MM.1S (cell line): ENCODE measurements at regions not wholly inside any gene's neighbourhood (a gene's known extent, or its start where the extent isn't known, plus 50 kb on each side); places are given as distances from the start of the nearest gene placed in this dataset.

Experiments used
- DNase-seq: peaks from one replicate; pipeline ENCODE4 v3.0.0-alpha.2; 2015
- H2AFZ ChIP-seq: fragments of 300-600 bp; sonication (generic); 2 replicates; pipeline ENCODE4 v1.6.0; 2016; ENCODE audit warnings: antibody characterized with exemption, low read length
- H3F3A ChIP-seq: fragments of 300-600 bp; sonication (generic); 2 replicates; pipeline ENCODE4 v1.6.1; 2016; ENCODE audit warnings: mild to moderate bottlenecking, antibody characterized with exemption, low read length, moderate library complexity, mixed read lengths; ENCODE audit not compliant: insufficient read depth
- H3K27ac ChIP-seq: fragments of 300-600 bp; sonication (generic); 2 replicates; pipeline ENCODE4 v1.5.1; 2016; ENCODE audit warnings: mild to moderate bottlenecking, low read length
- H3K27me3 ChIP-seq: fragments of 300-600 bp; sonication (generic); replicated peaks from 2 replicates; pipeline ENCODE4 v1.6.0; 2016; ENCODE audit warnings: low read length; ENCODE audit not compliant: insufficient read depth
- H3K36me3 ChIP-seq: fragments of 300-600 bp; sonication (generic); replicated peaks from 2 replicates; pipeline ENCODE4 v1.6.1; 2016; ENCODE audit warnings: mild to moderate bottlenecking, low read length, mixed read lengths; ENCODE audit not compliant: insufficient read depth
- H3K4me1 ChIP-seq: fragments of 300-600 bp; sonication (generic); 2 replicates; pipeline ENCODE4 v1.6.1; 2016; ENCODE audit warnings: low read length, mixed read lengths
- H3K4me2 ChIP-seq: fragments of 300-600 bp; sonication (generic); 2 replicates; pipeline ENCODE4 v1.6.0; 2016; ENCODE audit warnings: low read depth, low read length
- H3K4me3 ChIP-seq: fragments of 300-600 bp; sonication (generic); 2 replicates; pipeline ENCODE4 v1.5.1; 2016; ENCODE audit warnings: low read length, mixed read lengths
- H3K79me2 ChIP-seq: fragments of 300-600 bp; sonication (generic); 2 replicates; pipeline ENCODE4 v1.6.1; 2016; ENCODE audit warnings: mixed run types, low read length, mixed read lengths
- H3K9ac ChIP-seq: fragments of 300-600 bp; sonication (generic); 2 replicates; pipeline ENCODE4 v1.6.1; 2016; ENCODE audit warnings: low read length, mixed read lengths
- H3K9me2 ChIP-seq: fragments of 300-600 bp; sonication (generic); replicated peaks from 2 replicates; pipeline ENCODE4 v1.6.1; 2016; ENCODE audit warnings: mild to moderate bottlenecking, low read length, mixed read lengths; ENCODE audit not compliant: insufficient read depth
- H3K9me3 ChIP-seq: fragments of 300-600 bp; sonication (generic); replicated peaks from 2 replicates; pipeline ENCODE4 v1.6.1; 2016; ENCODE audit warnings: mild to moderate bottlenecking, low read length, mixed read lengths; ENCODE audit not compliant: insufficient read depth
- H4K20me1 ChIP-seq: fragments of 300-600 bp; sonication (generic); 2 replicates; pipeline ENCODE4 v1.6.1; 2016; ENCODE audit warnings: mild to moderate bottlenecking, low read length, moderate library complexity, mixed read lengths; ENCODE audit not compliant: insufficient read depth
- EZH2 ChIP-seq: fragments of 300-600 bp; sonication (generic); optimal IDR thresholded peaks from 2 replicates; pipeline ENCODE3; 2017; ENCODE audit warnings: low read depth, mild to moderate bottlenecking, antibody characterized with exemption, low read length, mixed read lengths
- EZH2phosphoT487 ChIP-seq: fragments of 300-600 bp; sonication (generic); IDR thresholded peaks from 2 replicates; pipeline ENCODE4 v1.6.1; 2018; ENCODE audit warnings: antibody characterized with exemption, low read length
- TF ChIP-seq, protein P1 (sequence below): fragments of 300-600 bp; sonication (generic); IDR thresholded peaks from 2 replicates; pipeline ENCODE4 v1.5.1; 2016; ENCODE audit warnings: antibody characterized with exemption, low read length, mixed read lengths

DNA sequence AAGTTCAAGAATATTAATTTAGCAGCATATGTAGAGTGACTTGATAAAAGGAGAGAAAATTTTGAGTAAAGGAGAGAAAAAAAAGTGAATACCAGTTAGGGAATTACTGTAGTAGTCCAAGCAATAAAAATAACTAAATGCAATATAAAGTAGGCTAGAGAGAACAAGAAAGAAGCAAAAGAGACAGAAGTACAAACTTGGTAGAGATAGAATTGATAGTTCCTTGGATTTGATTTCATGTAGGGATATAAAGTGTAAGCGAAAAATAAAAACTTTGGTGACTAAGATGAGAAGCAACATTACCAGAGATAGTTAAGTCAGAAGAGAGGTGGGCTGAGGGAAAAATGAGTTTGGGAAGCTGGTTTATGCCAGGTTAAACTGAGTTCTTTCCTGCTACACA, 252.4 kb downstream of the SEC23A start:
- H3K36me3 ChIP-seq = no peaks in the 10 kb centered on the region
- H3K4me3 ChIP-seq = no peak overlapping the region
- H3K4me2 ChIP-seq = no peak overlapping the region
- no peak overlapping the region for H2AFZ ChIP-seq
- DNase-seq = no peak
- no peaks in the 10 kb centered on the region for H3K4me1 ChIP-seq
- no peaks in the 10 kb centered on the region for H3F3A ChIP-seq
- H4K20me1 ChIP-seq = no peaks in the 10 kb centered on the region
- no peak overlapping the region for H3K27ac ChIP-seq
- H3K9me2 ChIP-seq = no peaks in the 10 kb centered on the region
- TF ChIP-seq EZH2 (no peak), EZH2phosphoT487 (no peak)
- TF ChIP-seq, protein P1, sequence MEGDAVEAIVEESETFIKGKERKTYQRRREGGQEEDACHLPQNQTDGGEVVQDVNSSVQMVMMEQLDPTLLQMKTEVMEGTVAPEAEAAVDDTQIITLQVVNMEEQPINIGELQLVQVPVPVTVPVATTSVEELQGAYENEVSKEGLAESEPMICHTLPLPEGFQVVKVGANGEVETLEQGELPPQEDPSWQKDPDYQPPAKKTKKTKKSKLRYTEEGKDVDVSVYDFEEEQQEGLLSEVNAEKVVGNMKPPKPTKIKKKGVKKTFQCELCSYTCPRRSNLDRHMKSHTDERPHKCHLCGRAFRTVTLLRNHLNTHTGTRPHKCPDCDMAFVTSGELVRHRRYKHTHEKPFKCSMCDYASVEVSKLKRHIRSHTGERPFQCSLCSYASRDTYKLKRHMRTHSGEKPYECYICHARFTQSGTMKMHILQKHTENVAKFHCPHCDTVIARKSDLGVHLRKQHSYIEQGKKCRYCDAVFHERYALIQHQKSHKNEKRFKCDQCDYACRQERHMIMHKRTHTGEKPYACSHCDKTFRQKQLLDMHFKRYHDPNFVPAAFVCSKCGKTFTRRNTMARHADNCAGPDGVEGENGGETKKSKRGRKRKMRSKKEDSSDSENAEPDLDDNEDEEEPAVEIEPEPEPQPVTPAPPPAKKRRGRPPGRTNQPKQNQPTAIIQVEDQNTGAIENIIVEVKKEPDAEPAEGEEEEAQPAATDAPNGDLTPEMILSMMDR = no peak
- H3K9ac ChIP-seq = no peak overlapping the region
- no peaks in the 10 kb centered on the region for H3K9me3 ChIP-seq
- H3K27me3 ChIP-seq = no peaks in the 10 kb centered on the region
- no peaks in the 10 kb centered on the region for H3K79me2 ChIP-seq

DNA sequence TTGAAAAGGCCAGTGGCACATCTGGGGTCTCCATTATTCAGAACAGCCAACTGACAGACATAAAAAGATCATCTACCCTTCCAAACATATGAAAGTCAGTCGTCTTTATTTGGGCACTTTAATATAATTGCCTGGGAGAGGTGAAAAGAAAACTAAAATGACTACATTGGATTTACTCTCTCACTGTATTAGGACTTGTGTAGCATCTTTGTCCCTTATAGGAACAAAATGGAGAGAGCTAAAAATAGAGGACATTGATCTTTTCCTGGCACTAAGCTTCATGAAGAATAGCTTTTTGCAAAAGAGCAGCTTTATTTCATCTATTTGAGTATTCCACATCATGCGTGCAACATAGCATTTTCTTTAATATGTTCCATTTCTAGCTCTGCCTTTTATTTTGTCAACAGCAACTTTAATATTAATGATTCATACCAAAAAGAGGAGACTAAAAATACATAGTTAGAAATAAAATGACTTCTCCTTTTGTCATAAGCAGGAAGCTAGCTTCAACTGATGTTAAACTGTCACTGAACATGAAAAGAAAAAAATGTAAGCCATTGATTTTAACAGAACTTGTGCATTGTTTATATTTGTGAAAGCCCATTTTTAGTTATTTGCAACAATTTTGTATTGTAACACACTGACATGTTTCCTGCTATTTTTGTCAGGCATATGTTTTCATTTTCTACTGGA, 254.6 kb downstream of the SEC23A start:
- no peak for TF ChIP-seq EZH2
- TF ChIP-seq, protein P1 = no peak
- no peak for TF ChIP-seq EZH2phosphoT487
- Histone ChIP-seq H3K9me2 (no peaks in the 10 kb centered on the region), H3K27me3 (no peaks in the 10 kb centered on the region), H3K79me2 (no peaks in the 10 kb centered on the region), H3K4me2 (no peak overlapping the region), H3K9me3 (no peaks in the 10 kb centered on the region), H3K4me1 (no peaks in the 10 kb centered on the region), H3K4me3 (no peak overlapping the region), H3K9ac (no peak overlapping the region), H3K27ac (no peak overlapping the region), H3K36me3 (no peaks in the 10 kb centered on the region), H2AFZ (no peak overlapping the region), H4K20me1 (no peaks in the 10 kb centered on the region), H3F3A (no peaks in the 10 kb centered on the region)
- no peak for DNase-seq

DNA sequence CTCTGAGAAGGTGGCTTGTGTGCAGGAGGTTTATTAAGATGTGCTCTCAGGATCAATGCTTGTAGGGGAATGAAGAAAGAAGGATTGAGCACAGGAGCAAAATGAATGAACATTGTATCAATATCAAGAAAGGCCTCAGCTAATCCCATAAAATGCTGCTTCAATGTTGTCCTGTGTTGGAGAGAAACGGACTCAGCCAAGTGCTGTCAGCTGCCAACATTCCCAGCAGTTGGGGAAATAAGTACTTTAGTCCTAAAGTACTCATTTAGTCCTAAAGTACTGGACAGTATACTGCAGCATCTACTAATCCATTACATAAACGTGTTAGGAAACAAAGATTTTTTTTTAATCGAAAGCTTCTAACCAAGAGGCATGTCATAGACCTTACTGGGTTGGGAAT, 255.9 kb downstream of the SEC23A start:
- no peaks in the 10 kb centered on the region for H3K9me3 ChIP-seq
- H3K4me3 ChIP-seq = no peak overlapping the region
- TF ChIP-seq, protein P1 = no peak
- TF ChIP-seq EZH2 (no peak), EZH2phosphoT487 (no peak)
- H3K9me2 ChIP-seq = no peaks in the 10 kb centered on the region
- no peaks in the 10 kb centered on the region for H3F3A ChIP-seq
- no peak overlapping the region for H3K9ac ChIP-seq
- no peak overlapping the region for H2AFZ ChIP-seq
- H3K27ac ChIP-seq = no peak overlapping the region
- no peak for DNase-seq
- no peaks in the 10 kb centered on the region for H3K4me1 ChIP-seq
- no peaks in the 10 kb centered on the region for H4K20me1 ChIP-seq
- H3K4me2 ChIP-seq = no peak overlapping the region
- H3K79me2 ChIP-seq = no peaks in the 10 kb centered on the region
- H3K27me3 ChIP-seq = no peaks in the 10 kb centered on the region
- no peaks in the 10 kb centered on the region for H3K36me3 ChIP-seq
